ENCODE measurements at regions not wholly inside any gene's neighbourhood (a gene's known extent, or its start where the extent isn't known, plus 50 kb on each side); places are given as distances from the start of the nearest gene placed in this dataset.

- Histone ChIP-seq H3K4me1 (ENCODE audit: insufficient read depth, low read length, severe bottlenecking) (no peaks in the 10 kb centered on the region), H3K9me3 (ENCODE audit: low read length) (no peaks in the 10 kb centered on the region), H3K4me3 (ENCODE audit: low read depth, low read length, poor library complexity, severe bottlenecking) (no peak overlapping the region), H2AFZ (ENCODE audit: low read length) (no peak overlapping the region), H3K27ac (ENCODE audit: low read depth, low read length, poor library complexity, severe bottlenecking) (no peak overlapping the region), H3K4me2 (ENCODE audit: low read length) (no peak overlapping the region), H3K36me3 (ENCODE audit: insufficient read depth, low read length) (no peaks in the 10 kb centered on the region), H3F3A (ENCODE audit: insufficient read depth, low read length) (no peaks in the 10 kb centered on the region), H3K9ac (ENCODE audit: low read length) (no peak overlapping the region), H3K9me2 (ENCODE audit: low read depth, low read length) (no peaks in the 10 kb centered on the region), H3K79me2 (ENCODE audit: insufficient read depth, low read length) (no peaks in the 10 kb centered on the region), H4K20me1 (ENCODE audit: insufficient read depth, low read length) (no peaks in the 10 kb centered on the region), H3K27me3 (ENCODE audit: insufficient read depth, low read length) (no peaks in the 10 kb centered on the region)
- TF ChIP-seq CTCF (IDR thresholded peaks at IDR 0.05; ENCODE audit: low read length) (no peak), EZH2 (IDR thresholded peaks at IDR 0.05; ENCODE audit: borderline replicate concordance, low read length) (no peak)
Measured at GRCh38 chr7:116310141-116310540, 99.8 kb downstream of the TES start.

- no peaks in the 10 kb centered on the region for H3K36me3 ChIP-seq (ENCODE audit: insufficient read depth, low read length)
- H3F3A ChIP-seq (ENCODE audit: insufficient read depth, low read length) = no peaks in the 10 kb centered on the region
- no peak overlapping the region for H3K4me2 ChIP-seq (ENCODE audit: low read length)
- no peak overlapping the region for H2AFZ ChIP-seq (ENCODE audit: low read length)
- no peaks in the 10 kb centered on the region for H3K4me1 ChIP-seq (ENCODE audit: insufficient read depth, low read length, severe bottlenecking)
- H3K79me2 ChIP-seq (ENCODE audit: insufficient read depth, low read length) = no peaks in the 10 kb centered on the region
- H3K27ac ChIP-seq (ENCODE audit: low read depth, low read length, poor library complexity, severe bottlenecking) = no peak overlapping the region
- no peak overlapping the region for H3K4me3 ChIP-seq (ENCODE audit: low read depth, low read length, poor library complexity, severe bottlenecking)
- TF ChIP-seq EZH2 (IDR thresholded peaks at IDR 0.05; ENCODE audit: borderline replicate concordance, low read length) (no peak), CTCF (IDR thresholded peaks at IDR 0.05; ENCODE audit: low read length) (no peak)
- no peaks in the 10 kb centered on the region for H3K27me3 ChIP-seq (ENCODE audit: insufficient read depth, low read length)
- H4K20me1 ChIP-seq (ENCODE audit: insufficient read depth, low read length) = no peaks in the 10 kb centered on the region
- no peaks in the 10 kb centered on the region for H3K9me3 ChIP-seq (ENCODE audit: low read length)
- no peaks in the 10 kb centered on the region for H3K9me2 ChIP-seq (ENCODE audit: low read depth, low read length)
- H3K9ac ChIP-seq (ENCODE audit: low read length) = no peak overlapping the region
Measured at GRCh38 chr7:116311259-116311658, 100.9 kb downstream of the TES start.

GRCh38 chr7:116311816-116312471, 101.6 kb downstream of the TES start:
- TF ChIP-seq EZH2 (IDR thresholded peaks at IDR 0.05; ENCODE audit: borderline replicate concordance, low read length) = no peak
- no peak for TF ChIP-seq CTCF (IDR thresholded peaks at IDR 0.05; ENCODE audit: low read length)
- Histone ChIP-seq H3K4me1 (ENCODE audit: insufficient read depth, low read length, severe bottlenecking) (no peaks in the 10 kb centered on the region), H3K4me2 (ENCODE audit: low read length) (no peak overlapping the region)

More at GRCh38 chr7:116311816-116312471, 101.6 kb downstream of the TES start:
- H3K36me3 ChIP-seq (ENCODE audit: insufficient read depth, low read length) = no peaks in the 10 kb centered on the region
- H3K9me2 ChIP-seq (ENCODE audit: low read depth, low read length) = no peaks in the 10 kb centered on the region
- no peaks in the 10 kb centered on the region for H3K27me3 ChIP-seq (ENCODE audit: insufficient read depth, low read length)
- H3K9me3 ChIP-seq (ENCODE audit: low read length) = no peaks in the 10 kb centered on the region
- H3K4me3 ChIP-seq (ENCODE audit: low read depth, low read length, poor library complexity, severe bottlenecking) = no peak overlapping the region
- H3F3A ChIP-seq (ENCODE audit: insufficient read depth, low read length) = no peaks in the 10 kb centered on the region
- no peak overlapping the region for H3K9ac ChIP-seq (ENCODE audit: low read length)
- no peak overlapping the region for H3K27ac ChIP-seq (ENCODE audit: low read depth, low read length, poor library complexity, severe bottlenecking)
- H4K20me1 ChIP-seq (ENCODE audit: insufficient read depth, low read length) = no peaks in the 10 kb centered on the region
- no peak overlapping the region for H2AFZ ChIP-seq (ENCODE audit: low read length)
- H3K79me2 ChIP-seq (ENCODE audit: insufficient read depth, low read length) = no peaks in the 10 kb centered on the region
